ENCODE measurements at regions not wholly inside any gene's neighbourhood (a gene's known extent, or its start where the extent isn't known, plus 50 kb on each side); places are given as distances from the start of the nearest gene placed in this dataset.

- H3K4me3 ChIP-seq (ENCODE audit: low read depth, low read length), result no peak overlapping the region
- TF ChIP-seq CTCF (IDR thresholded peaks at IDR 0.05; ENCODE audit: low read depth, low read length, missing control alignments), result no peak
- in situ Hi-C loops (cut with HindIII; ENCODE audit: low sequenced_read_pairs), result no loop called here
- no peak for DNase-seq (ENCODE audit: low read depth)
These were observed 674.1 kb downstream of the NR2F1-AS1 start for GRCh38 chr5:92906798-92907376.

GRCh38 chr5:92904021-92904420, 677.0 kb downstream of the NR2F1-AS1 start:
- no peak for DNase-seq (ENCODE audit: low read depth)
- in situ Hi-C loops (cut with HindIII; ENCODE audit: low sequenced_read_pairs), result no loop called here
- TF ChIP-seq CTCF (IDR thresholded peaks at IDR 0.05; ENCODE audit: low read depth, low read length, missing control alignments), result no peak
- no peak overlapping the region for H3K4me3 ChIP-seq (ENCODE audit: low read depth, low read length)

GRCh38 chr5:92899611-92900010, 681.4 kb downstream of the NR2F1-AS1 start:
- TF ChIP-seq CTCF (IDR thresholded peaks at IDR 0.05; ENCODE audit: low read depth, low read length, missing control alignments), result no peak
- no peak for DNase-seq (ENCODE audit: low read depth)
- H3K4me3 ChIP-seq (ENCODE audit: low read depth, low read length), result no peak overlapping the region
- in situ Hi-C loops (cut with HindIII; ENCODE audit: low sequenced_read_pairs), result no loop called here

GRCh38 chr5:92896722-92897121, 684.3 kb downstream of the NR2F1-AS1 start:
- in situ Hi-C loops (cut with HindIII; ENCODE audit: low sequenced_read_pairs), result no loop called here
- no peak overlapping the region for H3K4me3 ChIP-seq (ENCODE audit: low read depth, low read length)
- no peak for TF ChIP-seq CTCF (IDR thresholded peaks at IDR 0.05; ENCODE audit: low read depth, low read length, missing control alignments)
- DNase-seq (ENCODE audit: low read depth), result no peak

- no peak for TF ChIP-seq CTCF (IDR thresholded peaks at IDR 0.05; ENCODE audit: low read depth, low read length, missing control alignments)
- in situ Hi-C loops (cut with HindIII; ENCODE audit: low sequenced_read_pairs), result no loop called here
- no peak overlapping the region for H3K4me3 ChIP-seq (ENCODE audit: low read depth, low read length)
- no peak for DNase-seq (ENCODE audit: low read depth)
These were observed 690.2 kb downstream of the NR2F1-AS1 start for GRCh38 chr5:92890841-92891244.

GRCh38 chr5:92889140-92889539, 691.9 kb downstream of the NR2F1-AS1 start:
- H3K4me3 ChIP-seq (ENCODE audit: low read depth, low read length), result no peak overlapping the region
- TF ChIP-seq CTCF (IDR thresholded peaks at IDR 0.05; ENCODE audit: low read depth, low read length, missing control alignments), result no peak
- DNase-seq (ENCODE audit: low read depth), result no peak
- in situ Hi-C loops (cut with HindIII; ENCODE audit: low sequenced_read_pairs), result no loop called here

Measured in astrocyte of the cerebellum (primary cell).